Neural cell (in vitro differentiated cells): ENCODE measurements at regions not wholly inside any gene's neighbourhood (a gene's known extent, or its start where the extent isn't known, plus 50 kb on each side); places are given as distances from the start of the nearest gene placed in this dataset.

Source experiments
- CTCF ChIP-seq: fragments of 450-650 bp; IDR thresholded peaks from 2 replicates; pipeline ENCODE4 v1.5.1; 2014; ENCODE audit warnings: antibody characterized with exemption, mild to moderate bottlenecking, moderate library complexity; ENCODE audit not compliant: poor library complexity, severe bottlenecking
- EP300 ChIP-seq: fragments of 450-650 bp; conservative IDR thresholded peaks from 2 replicates; pipeline ENCODE4 v1.6.1; 2014; ENCODE audit warnings: antibody characterized with exemption, mild to moderate bottlenecking, moderate library complexity; ENCODE audit not compliant: poor library complexity, severe bottlenecking
- EZH2 ChIP-seq: fragments of 200-600, 300-800 bp; shearing (Covaris generic), sonication (generic); IDR thresholded peaks from 2 replicates; pipeline ENCODE4 v1.6.1; 2014; ENCODE audit warnings: antibody characterized with exemption, low read length, borderline replicate concordance, mild to moderate bottlenecking; ENCODE audit not compliant: insufficient read depth, poor library complexity, severe bottlenecking
- REST ChIP-seq: IDR thresholded peaks from 2 replicates; pipeline ENCODE4 v1.6.1; 2012; ENCODE audit warnings: borderline replicate concordance
- TAF1 ChIP-seq: IDR thresholded peaks from 2 replicates; pipeline ENCODE4 v1.6.1; 2012; ENCODE audit warnings: low read depth

- no peak for TF ChIP-seq CTCF
- TF ChIP-seq EZH2, result no peak
- TF ChIP-seq TAF1, result no peak
- TF ChIP-seq REST, result no peak
- TF ChIP-seq EP300, result no peak
These were observed 62.9 kb upstream of the TJP1 start for GRCh38 chr15:29885183-29885582.
